SK-N-SH (cell line): ENCODE measurements at regions not wholly inside any gene's neighbourhood (a gene's known extent, or its start where the extent isn't known, plus 50 kb on each side); places are given as distances from the start of the nearest gene placed in this dataset.

Experiments used
- CTCF ChIA-PET: fragments of 300-600, 350-600 bp; formaldehyde crosslinking; extraction: SDS; loops from one replicate; lab custom pipeline; 2021; lab: Yijun Ruan, JAX
- POLR2A ChIA-PET: fragments of 350-600 bp; sonication (Branson Sonifier 250); formaldehyde crosslinking; extraction: SDS; loops from one replicate; lab custom pipeline; 2020; ENCODE audit warnings: antibody characterized with exemption, inconsistent platforms; lab: Yijun Ruan, JAX
- DNase-seq: peaks from one replicate; pipeline ENCODE4 v3.0.0; 2012
- H2AFZ ChIP-seq: fragments of 200-600 bp; sonication (generic); 2 replicates; pipeline ENCODE4 v1.8.1; 2016; ENCODE audit warnings: antibody characterized with exemption, mild to moderate bottlenecking, low read depth
- H3F3A ChIP-seq: fragments of 200-600 bp; sonication (generic); replicated peaks from 2 replicates; pipeline ENCODE3; 2016; ENCODE audit warnings: antibody characterized with exemption, mild to moderate bottlenecking; ENCODE audit not compliant: insufficient read depth
- H3K27ac ChIP-seq, 2 experiments: fragments of 200-500 bp in 1 of 2; fragments of 200-600 bp in 1 of 2; sonication (Bioruptor generic) in 1 of 2; sonication (generic), shearing (Covaris generic) in 1 of 2; 2 replicates each; pipeline versions ENCODE4 v1.5.1 to v1.6.1; 2014 to 2016; ENCODE audit warnings: low read depth in 2 of 2, inconsistent platforms in 1 of 2, low read length in 1 of 2, mild to moderate bottlenecking in 1 of 2, mixed read lengths in 1 of 2
- H3K27me3 ChIP-seq: fragments of 200-600 bp; sonication (generic), shearing (Covaris generic); 2 replicates; pipeline ENCODE4 v1.6.1; 2016; ENCODE audit warnings: mixed run types; ENCODE audit not compliant: insufficient read depth
- H3K36me3 ChIP-seq, 2 experiments: fragments of 200-500 bp in 1 of 2; fragments of 200-600 bp in 1 of 2; sonication (Bioruptor generic) in 1 of 2; sonication (generic) in 1 of 2; replicated peaks in 1 of 2; 2 replicates each; pipeline versions ENCODE3 to v1.5.1; 2014 to 2016; ENCODE audit warnings: low read length in 1 of 2, mild to moderate bottlenecking in 1 of 2; ENCODE audit not compliant: insufficient read depth in 2 of 2, control insufficient read depth in 1 of 2
- H3K4me1 ChIP-seq, 2 experiments: fragments of 200-500 bp in 1 of 2; fragments of 200-600 bp in 1 of 2; sonication (Bioruptor generic) in 1 of 2; sonication (generic), shearing (Covaris generic) in 1 of 2; 2 replicates each; pipeline versions ENCODE4 v1.5.1 to v1.6.1; 2014 to 2016; ENCODE audit warnings: low read depth in 1 of 2, low read length in 1 of 2, mixed run types in 1 of 2; ENCODE audit not compliant: insufficient read depth in 2 of 2, control insufficient read depth in 1 of 2
- H3K4me2 ChIP-seq: fragments of 200-600 bp; sonication (generic), shearing (Covaris generic); 2 replicates; pipeline ENCODE4 v1.6.1; 2017; ENCODE audit warnings: mixed run types
- H3K4me3 ChIP-seq, 2 experiments: fragments of 200-500 bp in 1 of 2; fragments of 200-600 bp in 1 of 2; sonication (Bioruptor generic) in 1 of 2; sonication (generic), shearing (Covaris generic) in 1 of 2; 2 replicates each; pipeline versions ENCODE4 v1.5.1 to v1.8.1; 2014 to 2016; ENCODE audit warnings: low read depth in 2 of 2, inconsistent platforms in 1 of 2, low read length in 1 of 2, mild to moderate bottlenecking in 1 of 2, mixed read lengths in 1 of 2, moderate library complexity in 1 of 2
- H3K79me2 ChIP-seq: fragments of 200-600 bp; sonication (generic); 2 replicates; pipeline ENCODE4 v1.8.1; 2017; ENCODE audit warnings: mild to moderate bottlenecking; ENCODE audit not compliant: insufficient read depth
- H3K9ac ChIP-seq: fragments of 200-600 bp; sonication (generic); 2 replicates; pipeline ENCODE4 v1.6.1; 2017; ENCODE audit warnings: mixed run types
- H3K9me2 ChIP-seq: fragments of 200-600 bp; sonication (generic); 2 replicates; pipeline ENCODE4 v1.6.1; 2017; ENCODE audit warnings: mixed run types
- H3K9me3 ChIP-seq: fragments of 200-600 bp; sonication (generic); 2 replicates; pipeline ENCODE4 v1.6.1; 2017; ENCODE audit warnings: mixed run types, mild to moderate bottlenecking, moderate library complexity
- H4K20me1 ChIP-seq: fragments of 200-600 bp; sonication (generic); 2 replicates; pipeline ENCODE4 v1.6.1; 2017; ENCODE audit warnings: mild to moderate bottlenecking, mixed run types; ENCODE audit not compliant: insufficient read depth
- CHD2 ChIP-seq: fragments of 150-350 bp; IDR thresholded peaks from 2 replicates; pipeline ENCODE4 v1.6.1; 2018; ENCODE audit warnings: low read length; ENCODE audit not compliant: partially characterized antibody
- EP300 ChIP-seq, 2 experiments: IDR thresholded peaks; 2 replicates each; pipeline versions ENCODE4 v1.4.0 to v1.6.1; 2012; ENCODE audit warnings: borderline replicate concordance in 1 of 2, low read depth in 1 of 2, low read length in 1 of 2
- EZH2phosphoT487 ChIP-seq: fragments of 200-600 bp; sonication (generic); IDR thresholded peaks from 2 replicates; pipeline ENCODE4 v1.6.1; 2017; ENCODE audit warnings: low read depth, mixed run types, mild to moderate bottlenecking, antibody characterized with exemption, moderate library complexity, borderline replicate concordance
- FOSL2 ChIP-seq: IDR thresholded peaks from 2 replicates; pipeline ENCODE4 v1.4.0; 2012; ENCODE audit warnings: low read depth, mild to moderate bottlenecking, moderate library complexity, borderline replicate concordance
- FOXJ3 ChIP-seq: sonication (generic); formaldehyde crosslinking; IDR thresholded peaks from 2 replicates; pipeline ENCODE4 v1.5.1; 2020; ENCODE audit warnings: mild to moderate bottlenecking, missing genetic modification reagents
- GABPA ChIP-seq: IDR thresholded peaks from 2 replicates; pipeline ENCODE4 v1.4.0; 2012; ENCODE audit warnings: low read depth, mild to moderate bottlenecking
- MXI1 ChIP-seq: IDR thresholded peaks from 2 replicates; pipeline ENCODE4 v1.6.1; 2012; ENCODE audit warnings: mild to moderate bottlenecking, low read depth, low read length, improper control_type of control experiment
- NRF1 ChIP-seq: IDR thresholded peaks from 2 replicates; pipeline ENCODE4 v1.6.1; 2012; ENCODE audit warnings: low read depth, mild to moderate bottlenecking, low read length
- RAD21 ChIP-seq: IDR thresholded peaks from 2 replicates; pipeline ENCODE4 v1.6.1; 2012; ENCODE audit warnings: mild to moderate bottlenecking, low read length
- RXRA ChIP-seq: IDR thresholded peaks from 2 replicates; pipeline ENCODE4 v1.4.0; 2012; ENCODE audit warnings: low read depth, mild to moderate bottlenecking, borderline replicate concordance
- SIN3A ChIP-seq: IDR thresholded peaks from 2 replicates; pipeline ENCODE4 v1.6.1; 2012; ENCODE audit warnings: low read depth, mild to moderate bottlenecking, low read length, moderate library complexity, borderline replicate concordance
- TEAD4 ChIP-seq: IDR thresholded peaks from 2 replicates; pipeline ENCODE4 v1.4.0; 2012; ENCODE audit warnings: mild to moderate bottlenecking, borderline replicate concordance; ENCODE audit not compliant: insufficient read depth
- WGBS: methylation state at CpG from one replicate; pipeline ENCODE4 v1.1.6; 2017; ENCODE audit warnings: low lambda C conversion rate; 5-methylcytosine and 5-hydroxymethylcytosine counted together
- TF ChIP-seq, protein P1 (sequence below): fragments of 150-350 bp; IDR thresholded peaks from 2 replicates; pipeline ENCODE4 v1.6.1; 2017; ENCODE audit warnings: antibody characterized with exemption, low read length, low read depth, borderline replicate concordance
- TF ChIP-seq, protein P2 (sequence below): IDR thresholded peaks from 2 replicates; pipeline ENCODE4; 2012
- TF ChIP-seq, protein P3 (sequence below): IDR thresholded peaks from 2 replicates; pipeline ENCODE4 v1.4.0; 2012; ENCODE audit warnings: low read depth, borderline replicate concordance
- TF ChIP-seq, protein P4 (sequence below): fragments of 200-600 bp; sonication (generic); IDR thresholded peaks from 2 replicates; pipeline ENCODE4 v1.6.1; 2017; ENCODE audit warnings: antibody characterized with exemption, mild to moderate bottlenecking, moderate library complexity
- TF ChIP-seq, protein P5 (sequence below): fragments of 150-350 bp; IDR thresholded peaks from 2 replicates; pipeline ENCODE4 v1.6.1; 2016; ENCODE audit warnings: mild to moderate bottlenecking, low read depth, low read length
- TF ChIP-seq, protein P6 (sequence below): IDR thresholded peaks from 2 replicates; pipeline ENCODE4 v1.4.0; 2012; ENCODE audit warnings: low read depth, borderline replicate concordance

DNA sequence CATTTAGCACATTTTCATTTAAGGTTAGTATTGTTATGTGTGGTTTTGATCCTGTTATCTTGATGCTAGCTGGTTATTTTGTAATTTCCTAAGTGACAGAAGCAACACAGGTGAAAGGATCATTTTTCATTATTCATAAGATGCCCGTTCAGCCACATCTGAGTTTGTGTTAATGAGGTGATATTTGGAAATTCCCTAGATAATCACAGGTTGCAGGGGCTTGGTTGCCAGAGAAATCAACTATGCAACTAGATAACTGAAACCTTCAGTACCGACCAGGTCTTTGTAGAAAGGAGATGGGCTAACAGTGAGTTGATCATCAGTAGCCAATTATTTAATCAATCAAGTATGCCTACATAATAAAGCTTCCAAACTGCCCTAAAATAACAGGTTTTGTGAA lies 121.3 kb upstream of the UFM1 start:
- DNase-seq, result no peak
- POLR2A ChIA-PET, result no interaction called here
- Histone ChIP-seq H3K4me3 (no peak overlapping the region), H3K36me3 (no peaks in the 10 kb centered on the region), H2AFZ (no peak overlapping the region), H3K27me3 (no peaks in the 10 kb centered on the region), H3K27ac (no peak overlapping the region), H3F3A (no peaks in the 10 kb centered on the region), H3K79me2 (no peaks in the 10 kb centered on the region), H4K20me1 (no peaks in the 10 kb centered on the region), H3K9ac (no peak overlapping the region), H3K4me1 (no peaks in the 10 kb centered on the region), H3K4me2 (no peak overlapping the region), H3K9me3 (no peaks in the 10 kb centered on the region), H3K9me2 (no peaks in the 10 kb centered on the region)
- WGBS, result 3% methylated on average over 2 of the region's 2 CpGs
- TF ChIP-seq EZH2phosphoT487, result no peak
- no peak for TF ChIP-seq SIN3A
- no peak for TF ChIP-seq GABPA
- TF ChIP-seq, protein P1, sequence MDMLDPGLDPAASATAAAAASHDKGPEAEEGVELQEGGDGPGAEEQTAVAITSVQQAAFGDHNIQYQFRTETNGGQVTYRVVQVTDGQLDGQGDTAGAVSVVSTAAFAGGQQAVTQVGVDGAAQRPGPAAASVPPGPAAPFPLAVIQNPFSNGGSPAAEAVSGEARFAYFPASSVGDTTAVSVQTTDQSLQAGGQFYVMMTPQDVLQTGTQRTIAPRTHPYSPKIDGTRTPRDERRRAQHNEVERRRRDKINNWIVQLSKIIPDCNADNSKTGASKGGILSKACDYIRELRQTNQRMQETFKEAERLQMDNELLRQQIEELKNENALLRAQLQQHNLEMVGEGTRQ, result no peak
- no peak for TF ChIP-seq FOSL2
- TF ChIP-seq FOXJ3 (CRISPR knock-in tag), result no peak
- no peak for TF ChIP-seq NRF1
- TF ChIP-seq, protein P2, sequence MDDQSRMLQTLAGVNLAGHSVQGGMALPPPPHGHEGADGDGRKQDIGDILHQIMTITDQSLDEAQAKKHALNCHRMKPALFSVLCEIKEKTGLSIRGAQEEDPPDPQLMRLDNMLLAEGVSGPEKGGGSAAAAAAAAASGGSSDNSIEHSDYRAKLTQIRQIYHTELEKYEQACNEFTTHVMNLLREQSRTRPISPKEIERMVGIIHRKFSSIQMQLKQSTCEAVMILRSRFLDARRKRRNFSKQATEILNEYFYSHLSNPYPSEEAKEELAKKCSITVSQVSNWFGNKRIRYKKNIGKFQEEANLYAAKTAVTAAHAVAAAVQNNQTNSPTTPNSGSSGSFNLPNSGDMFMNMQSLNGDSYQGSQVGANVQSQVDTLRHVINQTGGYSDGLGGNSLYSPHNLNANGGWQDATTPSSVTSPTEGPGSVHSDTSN, result no peak
- no peak for TF ChIP-seq EP300 (IDR thresholded peaks at IDR 0.05; ENCODE audit: borderline replicate concordance in 1 of 2, low read depth in 1 of 2, low read length in 1 of 2)
- TF ChIP-seq, protein P3, sequence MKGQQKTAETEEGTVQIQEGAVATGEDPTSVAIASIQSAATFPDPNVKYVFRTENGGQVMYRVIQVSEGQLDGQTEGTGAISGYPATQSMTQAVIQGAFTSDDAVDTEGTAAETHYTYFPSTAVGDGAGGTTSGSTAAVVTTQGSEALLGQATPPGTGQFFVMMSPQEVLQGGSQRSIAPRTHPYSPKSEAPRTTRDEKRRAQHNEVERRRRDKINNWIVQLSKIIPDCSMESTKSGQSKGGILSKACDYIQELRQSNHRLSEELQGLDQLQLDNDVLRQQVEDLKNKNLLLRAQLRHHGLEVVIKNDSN, result no peak
- TF ChIP-seq RXRA, result no peak
- TF ChIP-seq, protein P4, sequence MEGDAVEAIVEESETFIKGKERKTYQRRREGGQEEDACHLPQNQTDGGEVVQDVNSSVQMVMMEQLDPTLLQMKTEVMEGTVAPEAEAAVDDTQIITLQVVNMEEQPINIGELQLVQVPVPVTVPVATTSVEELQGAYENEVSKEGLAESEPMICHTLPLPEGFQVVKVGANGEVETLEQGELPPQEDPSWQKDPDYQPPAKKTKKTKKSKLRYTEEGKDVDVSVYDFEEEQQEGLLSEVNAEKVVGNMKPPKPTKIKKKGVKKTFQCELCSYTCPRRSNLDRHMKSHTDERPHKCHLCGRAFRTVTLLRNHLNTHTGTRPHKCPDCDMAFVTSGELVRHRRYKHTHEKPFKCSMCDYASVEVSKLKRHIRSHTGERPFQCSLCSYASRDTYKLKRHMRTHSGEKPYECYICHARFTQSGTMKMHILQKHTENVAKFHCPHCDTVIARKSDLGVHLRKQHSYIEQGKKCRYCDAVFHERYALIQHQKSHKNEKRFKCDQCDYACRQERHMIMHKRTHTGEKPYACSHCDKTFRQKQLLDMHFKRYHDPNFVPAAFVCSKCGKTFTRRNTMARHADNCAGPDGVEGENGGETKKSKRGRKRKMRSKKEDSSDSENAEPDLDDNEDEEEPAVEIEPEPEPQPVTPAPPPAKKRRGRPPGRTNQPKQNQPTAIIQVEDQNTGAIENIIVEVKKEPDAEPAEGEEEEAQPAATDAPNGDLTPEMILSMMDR, result no peak
- TF ChIP-seq, protein P5, sequence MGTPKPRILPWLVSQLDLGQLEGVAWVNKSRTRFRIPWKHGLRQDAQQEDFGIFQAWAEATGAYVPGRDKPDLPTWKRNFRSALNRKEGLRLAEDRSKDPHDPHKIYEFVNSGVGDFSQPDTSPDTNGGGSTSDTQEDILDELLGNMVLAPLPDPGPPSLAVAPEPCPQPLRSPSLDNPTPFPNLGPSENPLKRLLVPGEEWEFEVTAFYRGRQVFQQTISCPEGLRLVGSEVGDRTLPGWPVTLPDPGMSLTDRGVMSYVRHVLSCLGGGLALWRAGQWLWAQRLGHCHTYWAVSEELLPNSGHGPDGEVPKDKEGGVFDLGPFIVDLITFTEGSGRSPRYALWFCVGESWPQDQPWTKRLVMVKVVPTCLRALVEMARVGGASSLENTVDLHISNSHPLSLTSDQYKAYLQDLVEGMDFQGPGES, result no peak
- TF ChIP-seq CHD2, result no peak
- TF ChIP-seq MXI1, result no peak
- no peak for TF ChIP-seq TEAD4
- TF ChIP-seq RAD21, result no peak
- TF ChIP-seq, protein P6, sequence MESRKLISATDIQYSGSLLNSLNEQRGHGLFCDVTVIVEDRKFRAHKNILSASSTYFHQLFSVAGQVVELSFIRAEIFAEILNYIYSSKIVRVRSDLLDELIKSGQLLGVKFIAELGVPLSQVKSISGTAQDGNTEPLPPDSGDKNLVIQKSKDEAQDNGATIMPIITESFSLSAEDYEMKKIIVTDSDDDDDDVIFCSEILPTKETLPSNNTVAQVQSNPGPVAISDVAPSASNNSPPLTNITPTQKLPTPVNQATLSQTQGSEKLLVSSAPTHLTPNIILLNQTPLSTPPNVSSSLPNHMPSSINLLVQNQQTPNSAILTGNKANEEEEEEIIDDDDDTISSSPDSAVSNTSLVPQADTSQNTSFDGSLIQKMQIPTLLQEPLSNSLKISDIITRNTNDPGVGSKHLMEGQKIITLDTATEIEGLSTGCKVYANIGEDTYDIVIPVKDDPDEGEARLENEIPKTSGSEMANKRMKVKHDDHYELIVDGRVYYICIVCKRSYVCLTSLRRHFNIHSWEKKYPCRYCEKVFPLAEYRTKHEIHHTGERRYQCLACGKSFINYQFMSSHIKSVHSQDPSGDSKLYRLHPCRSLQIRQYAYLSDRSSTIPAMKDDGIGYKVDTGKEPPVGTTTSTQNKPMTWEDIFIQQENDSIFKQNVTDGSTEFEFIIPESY, result no peak
- CTCF ChIA-PET, result no interaction called here
